H1 (cell line): ENCODE measurements at regions not wholly inside any gene's neighbourhood (a gene's known extent, or its start where the extent isn't known, plus 50 kb on each side); places are given as distances from the start of the nearest gene placed in this dataset.

Source experiments
- CTCF ChIA-PET: fragments of 300-600 bp; sonication (Branson Sonifier 250); formaldehyde crosslinking; loops from one replicate; lab custom pipeline; 2021; ENCODE audit not compliant: partially characterized antibody; lab: Charles Lee
- POLR2A ChIA-PET: fragments of 300-600 bp; sonication (Branson Sonifier 250); formaldehyde crosslinking; loops from one replicate; lab custom pipeline; 2021; ENCODE audit warnings: inconsistent platforms; ENCODE audit not compliant: partially characterized antibody; lab: Charles Lee
- DNase-seq, 2 experiments: peaks; one replicate each; pipeline versions ENCODE4 v3.0.0 to v3.0.0-alpha.2; 2010 to 2022; ENCODE audit warnings: low spot score in 2 of 2, low read depth in 1 of 2, mixed read lengths in 1 of 2
- FAIRE-seq: peaks from 2 replicates; lab custom pipeline; 2011; peaks lifted over from hg19 to GRCh38; lab: Jason Lieb, UNC
- H2AFZ ChIP-seq: 2 replicates; pipeline ENCODE4 v1.8.1; 2012; ENCODE audit warnings: low read length, inconsistent platforms
- H2AK5ac ChIP-seq: 2 replicates; pipeline ENCODE4 v1.6.1; 2013; ENCODE audit warnings: low read depth, low read length
- H2BK120ac ChIP-seq: replicated peaks from 2 replicates; pipeline ENCODE3; 2013; ENCODE audit warnings: low read depth, low read length, inconsistent platforms
- H2BK12ac ChIP-seq: 2 replicates; pipeline ENCODE4 v1.6.1; 2013; ENCODE audit warnings: low read depth, low read length
- H2BK15ac ChIP-seq: 2 replicates; pipeline ENCODE4 v1.6.1; 2013; ENCODE audit warnings: low read length
- H2BK20ac ChIP-seq: 2 replicates; pipeline ENCODE4 v1.6.1; 2013; ENCODE audit warnings: low read length
- H2BK5ac ChIP-seq: 2 replicates; pipeline ENCODE4 v1.6.1; 2013; ENCODE audit warnings: low read depth, low read length
- H3K14ac ChIP-seq: 2 replicates; pipeline ENCODE4 v1.6.1; 2013; ENCODE audit warnings: inconsistent platforms; ENCODE audit not compliant: insufficient read length
- H3K18ac ChIP-seq: 2 replicates; pipeline ENCODE4 v1.6.1; 2013; ENCODE audit warnings: low read length; ENCODE audit errors: extremely low read depth
- H3K23ac ChIP-seq: 2 replicates; pipeline ENCODE4 v1.6.1; 2013; ENCODE audit warnings: inconsistent platforms; ENCODE audit not compliant: insufficient read length
- H3K23me2 ChIP-seq: 2 replicates; pipeline ENCODE4 v1.6.1; 2013; ENCODE audit warnings: low read depth, low read length
- H3K27ac ChIP-seq: 2 replicates; pipeline ENCODE4 v1.6.1; 2011; ENCODE audit warnings: low read depth, low read length, inconsistent platforms
- H3K27me3 ChIP-seq, 4 experiments: replicated peaks in 1 of 4; 1 replicate in 1 of 4; 2 replicates in 3 of 4; pipeline versions ENCODE4 v1.6.1 to v1.8.1; 2011 to 2013; ENCODE audit warnings: low read length in 3 of 4, mild to moderate bottlenecking in 3 of 4, inconsistent platforms in 2 of 4, mixed read lengths in 2 of 4, moderate library complexity in 1 of 4; ENCODE audit not compliant: control insufficient read depth in 3 of 4, insufficient read depth in 3 of 4; ENCODE audit errors: extremely low read depth in 1 of 4
- H3K36me3 ChIP-seq, 4 experiments: 2 replicates each; pipeline versions ENCODE4 v1.6.1 to v1.8.1; 2011 to 2013; ENCODE audit warnings: mild to moderate bottlenecking in 4 of 4, low read length in 3 of 4, moderate library complexity in 2 of 4, control low read depth in 1 of 4, inconsistent platforms in 1 of 4; ENCODE audit not compliant: insufficient read depth in 4 of 4, control insufficient read depth in 2 of 4
- H3K4ac ChIP-seq: replicated peaks from 2 replicates; pipeline ENCODE3; 2013; ENCODE audit warnings: low read length, low read depth, mixed read lengths, inconsistent platforms; ENCODE audit not compliant: insufficient read length
- H3K4me1 ChIP-seq, 4 experiments: replicated peaks in 1 of 4; 1 replicate in 1 of 4; 2 replicates in 3 of 4; pipeline versions ENCODE4 v1.6.1 to v1.8.1; 2011 to 2013; ENCODE audit warnings: low read length in 3 of 4, inconsistent platforms in 2 of 4, mixed read lengths in 1 of 4; ENCODE audit not compliant: insufficient read depth in 4 of 4, control insufficient read depth in 3 of 4
- H3K4me2 ChIP-seq, 2 experiments: 2 replicates each; pipeline versions ENCODE4 v1.6.1 to v1.8.1; 2011 to 2013; ENCODE audit warnings: low read depth in 2 of 2, low read length in 2 of 2, control low read depth in 1 of 2, inconsistent platforms in 1 of 2, mild to moderate bottlenecking in 1 of 2; ENCODE audit not compliant: insufficient read depth in 1 of 2
- H3K4me3 ChIP-seq, 4 experiments: fragments of 200-600, 300-600 bp in 1 of 4; sonication (generic), shearing (Covaris generic), sonication (Bioruptor Twin) in 1 of 4; 2 replicates each; pipeline versions ENCODE4 v1.5.1 to v1.8.1; 2011 to 2016; ENCODE audit warnings: low read length in 4 of 4, low read depth in 3 of 4, control low read depth in 2 of 4, inconsistent platforms in 2 of 4, mild to moderate bottlenecking in 2 of 4, mixed read lengths in 1 of 4, moderate library complexity in 1 of 4; ENCODE audit not compliant: insufficient read depth in 2 of 4; ENCODE audit errors: extremely low read depth in 1 of 4
- H3K56ac ChIP-seq: replicated peaks from 2 replicates; pipeline ENCODE3; 2013; ENCODE audit warnings: low read depth, mild to moderate bottlenecking, mixed read lengths, low read length, inconsistent platforms; ENCODE audit not compliant: insufficient read length
- H3K79me1 ChIP-seq: 2 replicates; pipeline ENCODE4 v1.6.1; 2013; ENCODE audit warnings: low read depth, low read length, control low read depth
- H3K79me2 ChIP-seq, 2 experiments: 2 replicates each; pipeline versions ENCODE4 v1.6.1 to v1.8.1; 2012 to 2013; ENCODE audit warnings: low read length in 2 of 2, mild to moderate bottlenecking in 2 of 2, inconsistent platforms in 1 of 2; ENCODE audit not compliant: insufficient read depth in 2 of 2, control insufficient read depth in 1 of 2
- H3K9ac ChIP-seq, 4 experiments: replicated peaks in 1 of 4; 1 replicate in 1 of 4; 2 replicates in 3 of 4; pipeline versions ENCODE4 v1.6.1 to v1.8.1; 2011 to 2013; ENCODE audit warnings: low read depth in 3 of 4, low read length in 3 of 4, control low read depth in 2 of 4, mild to moderate bottlenecking in 2 of 4, moderate library complexity in 2 of 4, inconsistent platforms in 1 of 4; ENCODE audit errors: extremely low read depth in 1 of 4
- H3K9me3 ChIP-seq, 2 experiments: 2 replicates each; pipeline versions ENCODE4 v1.6.1 to v1.8.1; 2012 to 2013; ENCODE audit warnings: mild to moderate bottlenecking in 2 of 2, moderate library complexity in 2 of 2, control low read depth in 1 of 2, inconsistent platforms in 1 of 2, low read depth in 1 of 2, low read length in 1 of 2, mixed read lengths in 1 of 2; ENCODE audit not compliant: insufficient read depth in 2 of 2
- H4K20me1 ChIP-seq, 2 experiments: replicated peaks in 1 of 2; 2 replicates each; pipeline versions ENCODE3 to v1.8.1; 2011 to 2013; ENCODE audit warnings: inconsistent platforms in 2 of 2, low read length in 2 of 2, mild to moderate bottlenecking in 1 of 2; ENCODE audit not compliant: insufficient read depth in 2 of 2, control insufficient read depth in 1 of 2
- H4K5ac ChIP-seq: 2 replicates; pipeline ENCODE4 v1.6.1; 2013; ENCODE audit warnings: low read length, low read depth, mixed read lengths, inconsistent platforms; ENCODE audit not compliant: insufficient read length
- H4K8ac ChIP-seq: 2 replicates; pipeline ENCODE4 v1.8.0; 2013; ENCODE audit warnings: mild to moderate bottlenecking, moderate library complexity, low read length, inconsistent platforms; ENCODE audit not compliant: insufficient read depth; ENCODE audit errors: extremely low read depth
- H4K91ac ChIP-seq: replicated peaks from 2 replicates; pipeline ENCODE3; 2013; ENCODE audit warnings: low read length, mixed read lengths, inconsistent platforms; ENCODE audit not compliant: insufficient read length
- CREB1 ChIP-seq: IDR thresholded peaks from 2 replicates; pipeline ENCODE4 v1.6.1; 2012; ENCODE audit warnings: inconsistent platforms
- KDM4A ChIP-seq: IDR thresholded peaks from one replicate; pipeline ENCODE4 v1.7.1; 2012; ENCODE audit warnings: low read depth, mild to moderate bottlenecking, moderate library complexity, low read length, inconsistent platforms; ENCODE audit not compliant: severe bottlenecking
- POU5F1 ChIP-seq: IDR thresholded peaks from 2 replicates; pipeline ENCODE4 v1.6.1; 2011; ENCODE audit warnings: low read depth, mild to moderate bottlenecking, low read length, moderate library complexity
- RXRA ChIP-seq: IDR thresholded peaks from 2 replicates; pipeline ENCODE4 v1.6.1; 2011; ENCODE audit warnings: low read depth, mild to moderate bottlenecking, low read length, moderate library complexity; ENCODE audit not compliant: insufficient read depth
- SP4 ChIP-seq: IDR thresholded peaks from 2 replicates; pipeline ENCODE4 v1.6.1; 2012; ENCODE audit warnings: low read length, inconsistent platforms
- WGBS, 2 experiments: shearing (Covaris generic) in 1 of 2; methylation state at CpG; one replicate each; pipeline versions ENCODE4 v1.1.6 to v1.1.7; 2013 to 2015; ENCODE audit warnings: low lambda C conversion rate in 2 of 2, mixed read lengths in 2 of 2, inconsistent platforms in 1 of 2, low coverage in 1 of 2, missing lambda C conversion rate in 1 of 2; ENCODE audit not compliant: insufficient replicate concordance in 2 of 2, insufficient coverage in 1 of 2, insufficient read length in 1 of 2; ENCODE audit errors: extremely low coverage in 1 of 2, missing lambda C conversion rate in 1 of 2; 5-methylcytosine and 5-hydroxymethylcytosine counted together
- TF ChIP-seq, protein P1 (sequence below), 3 experiments: IDR thresholded peaks; 1 replicate in 2 of 3; 2 replicates in 1 of 3; pipeline versions ENCODE4 v1.5.1 to v1.6.1; 2011; ENCODE audit warnings: low read length in 3 of 3, mild to moderate bottlenecking in 3 of 3, inconsistent platforms in 2 of 3, low read depth in 1 of 3, moderate library complexity in 1 of 3; ENCODE audit not compliant: insufficient read depth in 1 of 3; ENCODE audit errors: control extremely low read depth in 1 of 3

GRCh38 chr4:127182687-127183086 is 450.1 kb upstream of the INTU start:
- peaks cover 17 to 22% of the 10 kb centered on the region in 2 experiments for H3K9me3 ChIP-seq
- no peak overlapping the region for H3K4ac ChIP-seq
- no peaks in the 10 kb centered on the region for H3K79me1 ChIP-seq
- ChIA-PET CTCF (no interaction called here), POLR2A (no interaction called here)
- H4K20me1 ChIP-seq, result no peaks in the 10 kb centered on the region
- H3K36me3 ChIP-seq, result peaks cover 0 to 3% (median 0%) of the 10 kb centered on the region in 4 experiments; a peak in 1 of 8 replicates
- H2BK15ac ChIP-seq, result no peak overlapping the region
- no peak overlapping the region for H2AFZ ChIP-seq
- H2AK5ac ChIP-seq, result no peak overlapping the region
- H3K56ac ChIP-seq, result no peak overlapping the region
- H2BK5ac ChIP-seq, result no peak overlapping the region
- H3K14ac ChIP-seq, result no peak overlapping the region
- no peak overlapping the region for H4K8ac ChIP-seq
- no peak overlapping the region for H3K18ac ChIP-seq
- no peak overlapping the region for H3K4me3 ChIP-seq
- no peak overlapping the region for H3K9ac ChIP-seq
- 94% methylated on average over 1 of the region's 1 CpG; no CpG with 5 or more reads in 1 of the 2 experiments for WGBS, 2 experiments
- no peak overlapping the region for H3K4me2 ChIP-seq
- no peak overlapping the region for H4K5ac ChIP-seq
- H2BK20ac ChIP-seq, result no peak overlapping the region
- no peak overlapping the region for H4K91ac ChIP-seq
- no peaks in the 10 kb centered on the region for H3K27me3 ChIP-seq
- H3K23ac ChIP-seq, result no peak overlapping the region
- H3K79me2 ChIP-seq, result no peaks in the 10 kb centered on the region
- no peak for DNase-seq
- H2BK12ac ChIP-seq, result no peak overlapping the region
- no peak for FAIRE-seq
- no peak overlapping the region for H3K27ac ChIP-seq
- H3K4me1 ChIP-seq, result peaks cover 0 to 5% (median 0%) of the 10 kb centered on the region in 4 experiments; a peak in 2 of 7 replicates
- TF ChIP-seq SP4, result no peak
- no peak for TF ChIP-seq POU5F1
- TF ChIP-seq CREB1, result no peak
- TF ChIP-seq, protein P1, sequence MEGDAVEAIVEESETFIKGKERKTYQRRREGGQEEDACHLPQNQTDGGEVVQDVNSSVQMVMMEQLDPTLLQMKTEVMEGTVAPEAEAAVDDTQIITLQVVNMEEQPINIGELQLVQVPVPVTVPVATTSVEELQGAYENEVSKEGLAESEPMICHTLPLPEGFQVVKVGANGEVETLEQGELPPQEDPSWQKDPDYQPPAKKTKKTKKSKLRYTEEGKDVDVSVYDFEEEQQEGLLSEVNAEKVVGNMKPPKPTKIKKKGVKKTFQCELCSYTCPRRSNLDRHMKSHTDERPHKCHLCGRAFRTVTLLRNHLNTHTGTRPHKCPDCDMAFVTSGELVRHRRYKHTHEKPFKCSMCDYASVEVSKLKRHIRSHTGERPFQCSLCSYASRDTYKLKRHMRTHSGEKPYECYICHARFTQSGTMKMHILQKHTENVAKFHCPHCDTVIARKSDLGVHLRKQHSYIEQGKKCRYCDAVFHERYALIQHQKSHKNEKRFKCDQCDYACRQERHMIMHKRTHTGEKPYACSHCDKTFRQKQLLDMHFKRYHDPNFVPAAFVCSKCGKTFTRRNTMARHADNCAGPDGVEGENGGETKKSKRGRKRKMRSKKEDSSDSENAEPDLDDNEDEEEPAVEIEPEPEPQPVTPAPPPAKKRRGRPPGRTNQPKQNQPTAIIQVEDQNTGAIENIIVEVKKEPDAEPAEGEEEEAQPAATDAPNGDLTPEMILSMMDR (IDR thresholded peaks at IDR 0.05; ENCODE audit: control extremely low read depth in 1 of 3, insufficient read depth in 1 of 3, low read depth in 1 of 3, low read length in 3 of 3), result no peak
- no peak for TF ChIP-seq KDM4A
- no peak for TF ChIP-seq RXRA
- H3K23me2 ChIP-seq, result no peaks in the 10 kb centered on the region
- H2BK120ac ChIP-seq, result no peak overlapping the region
